ENCODE measurements at regions not wholly inside any gene's neighbourhood (a gene's known extent, or its start where the extent isn't known, plus 50 kb on each side); places are given as distances from the start of the nearest gene placed in this dataset.

- no peak for DNase-seq (ENCODE audit: low read depth)
- no peak for TF ChIP-seq CTCF (IDR thresholded peaks at IDR 0.05; ENCODE audit: insufficient read depth, low read length)
- no peak overlapping the region for H3K4me3 ChIP-seq (ENCODE audit: low read depth, low read length)
Observed at GRCh38 chr5:144680711-144681110, 510.0 kb downstream of the KCTD16 start.

GRCh38 chr5:144671066-144671465 is 500.4 kb downstream of the KCTD16 start:
- H3K4me3 ChIP-seq (ENCODE audit: low read depth, low read length): no peak overlapping the region
- no peak for DNase-seq (ENCODE audit: low read depth)
- TF ChIP-seq CTCF (IDR thresholded peaks at IDR 0.05; ENCODE audit: insufficient read depth, low read length): no peak

- H3K4me3 ChIP-seq (ENCODE audit: low read depth, low read length): no peak overlapping the region
- no peak for TF ChIP-seq CTCF (IDR thresholded peaks at IDR 0.05; ENCODE audit: insufficient read depth, low read length)
- no peak for DNase-seq (ENCODE audit: low read depth)
Observed at GRCh38 chr5:144659634-144660227, 489.1 kb downstream of the KCTD16 start.

GRCh38 chr5:144644317-144644716 is 473.6 kb downstream of the KCTD16 start:
- no peak for DNase-seq (ENCODE audit: low read depth)
- H3K4me3 ChIP-seq (ENCODE audit: low read depth, low read length): no peak overlapping the region
- no peak for TF ChIP-seq CTCF (IDR thresholded peaks at IDR 0.05; ENCODE audit: insufficient read depth, low read length)

GRCh38 chr5:144638787-144639186 is 468.1 kb downstream of the KCTD16 start:
- TF ChIP-seq CTCF (IDR thresholded peaks at IDR 0.05; ENCODE audit: insufficient read depth, low read length): no peak
- no peak for DNase-seq (ENCODE audit: low read depth)
- no peak overlapping the region for H3K4me3 ChIP-seq (ENCODE audit: low read depth, low read length)

GRCh38 chr5:144634138-144634537 is 463.5 kb downstream of the KCTD16 start:
- DNase-seq (ENCODE audit: low read depth): no peak
- no peak overlapping the region for H3K4me3 ChIP-seq (ENCODE audit: low read depth, low read length)
- no peak for TF ChIP-seq CTCF (IDR thresholded peaks at IDR 0.05; ENCODE audit: insufficient read depth, low read length)

- peak overlapping the region; percentile 13 for H3K4me3 ChIP-seq (ENCODE audit: low read depth, low read length)
- TF ChIP-seq CTCF (IDR thresholded peaks at IDR 0.05; ENCODE audit: insufficient read depth, low read length): no peak
- DNase-seq (ENCODE audit: low read depth): no peak
Observed at GRCh38 chr5:144598451-144599068, 427.9 kb downstream of the KCTD16 start.
